Activated T-cell treated with anti-CD3 and anti-CD28 coated beads, Interleukin-2, amount 50 U/mL, for 24 hours (primary cell): ENCODE measurements at regions not wholly inside any gene's neighbourhood (a gene's known extent, or its start where the extent isn't known, plus 50 kb on each side); places are given as distances from the start of the nearest gene placed in this dataset.
"Not testable (repeated sequence)": the region's sequence is repeated elsewhere in the genome, so short reads cannot be mapped to it uniquely, and the experiment has no call there.

ENCODE experiments used
- DNase-seq: peaks from one replicate; pipeline ENCODE4 v3.0.0-alpha.2; 2020
- H3K27ac Mint-ChIP-seq: 2 replicates; pipeline ENCODE4 v1.8.0; 2020; ENCODE audit warnings: mild to moderate bottlenecking, mixed read lengths
- H3K27me3 Mint-ChIP-seq: 2 replicates; pipeline ENCODE4 v1.8.0; 2020; ENCODE audit warnings: mixed read lengths
- H3K36me3 Mint-ChIP-seq: 2 replicates; pipeline ENCODE4 v1.8.0; 2020; ENCODE audit warnings: low read depth, mixed read lengths
- H3K4me1 Mint-ChIP-seq: 2 replicates; pipeline ENCODE4 v1.8.0; 2020; ENCODE audit warnings: low read depth, mixed read lengths
- H3K4me3 Mint-ChIP-seq: 2 replicates; pipeline ENCODE4 v1.8.0; 2020; ENCODE audit warnings: mild to moderate bottlenecking, moderate library complexity, mixed read lengths
- H3K9me3 Mint-ChIP-seq: 2 replicates; pipeline ENCODE4 v1.8.0; 2020; ENCODE audit warnings: mixed read lengths

DNA sequence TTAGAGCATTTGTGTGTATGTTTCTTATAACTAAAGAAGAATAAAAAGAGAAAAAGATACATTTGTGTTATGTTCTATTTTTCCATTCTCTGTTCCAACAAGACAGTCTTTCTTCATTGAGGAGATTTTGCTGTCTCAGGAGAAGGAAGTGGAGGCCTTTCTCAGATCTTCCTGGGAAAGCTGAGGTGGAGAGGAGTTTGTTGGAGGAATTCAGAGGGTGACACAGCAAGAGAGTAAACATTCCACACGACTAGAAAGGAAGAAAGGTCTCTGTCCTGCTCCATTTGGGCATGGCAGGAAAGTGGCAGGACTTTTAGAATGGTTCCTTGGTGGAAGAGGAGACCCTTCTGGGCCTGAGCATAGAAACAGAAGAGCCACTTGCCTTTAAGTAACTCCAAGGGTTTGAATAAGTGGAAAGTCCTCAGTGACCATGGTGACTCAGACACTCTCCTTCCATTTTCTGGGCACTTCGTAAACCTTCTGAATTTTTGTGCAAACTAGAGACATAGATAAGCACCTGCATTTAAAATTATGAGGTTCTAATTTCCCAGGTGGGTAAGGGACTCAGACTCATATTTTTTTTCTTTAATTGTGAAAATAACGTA lies 52.3 kb upstream of the COL5A2 start:
- Mint-ChIP-seq H3K36me3 (no peaks in the 10 kb centered on the region), H3K27ac (no peak overlapping the region), H3K27me3 (no peaks in the 10 kb centered on the region), H3K4me1 (peaks cover 24% of the 10 kb centered on the region), H3K4me3 (no peak overlapping the region), H3K9me3 (no peaks in the 10 kb centered on the region)
- DNase-seq: no peak

- Mint-ChIP-seq H3K27ac (peak overlapping the region; percentile 57), H3K9me3 (no peaks in the 10 kb centered on the region)
Observed at GRCh38 chr2:189232759-189233406, 53.3 kb upstream of the COL5A2 start.

DNA sequence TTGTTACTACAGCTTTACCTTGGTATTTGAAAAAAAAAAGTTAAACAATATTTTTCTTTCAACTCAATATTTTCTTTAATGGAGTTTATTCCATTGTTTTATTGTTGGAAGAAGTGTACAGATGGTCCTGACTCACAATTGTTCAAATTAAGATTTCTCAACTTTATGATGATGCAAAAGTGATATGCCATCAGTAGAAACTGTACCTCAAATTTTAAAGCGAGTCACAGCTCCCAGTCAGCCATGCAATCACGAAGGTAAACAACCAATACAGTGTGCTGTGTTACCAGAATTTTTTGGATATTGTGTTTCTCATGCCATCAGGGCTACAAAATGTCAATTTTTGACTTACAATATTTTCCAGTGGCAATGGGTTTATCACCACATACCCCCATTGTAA lies 54.0 kb upstream of the COL5A2 start:
- Mint-ChIP-seq H3K36me3 (no peaks in the 10 kb centered on the region), H3K27me3 (no peaks in the 10 kb centered on the region), H3K9me3 (no peaks in the 10 kb centered on the region), H3K27ac (no peak overlapping the region), H3K4me1 (peaks cover 25% of the 10 kb centered on the region), H3K4me3 (no peak overlapping the region)
- no peak for DNase-seq

More at GRCh38 chr2:189232759-189233406, 53.3 kb upstream of the COL5A2 start:
- Mint-ChIP-seq H3K36me3 (no peaks in the 10 kb centered on the region), H3K4me1 (peaks cover 24% of the 10 kb centered on the region), H3K27me3 (no peaks in the 10 kb centered on the region), H3K4me3 (no peak overlapping the region)
- no peak for DNase-seq

- Mint-ChIP-seq H3K4me3 (no peak overlapping the region), H3K36me3 (no peaks in the 10 kb centered on the region), H3K27ac (no peak overlapping the region), H3K4me1 (peaks cover 27% of the 10 kb centered on the region), H3K27me3 (no peaks in the 10 kb centered on the region), H3K9me3 (no peaks in the 10 kb centered on the region)
- no peak for DNase-seq
Observed at GRCh38 chr2:189234991-189235390, 55.4 kb upstream of the COL5A2 start.

- no peaks in the 10 kb centered on the region for H3K27me3 Mint-ChIP-seq
- H3K4me3 Mint-ChIP-seq: no peak overlapping the region
- H3K27ac Mint-ChIP-seq: no peak overlapping the region
- H3K36me3 Mint-ChIP-seq: no peaks in the 10 kb centered on the region
- H3K9me3 Mint-ChIP-seq: no peaks in the 10 kb centered on the region
- no peak for DNase-seq
- H3K4me1 Mint-ChIP-seq: peaks cover 23% of the 10 kb centered on the region
Observed at GRCh38 chr2:189236066-189236465, 56.5 kb upstream of the COL5A2 start.

GRCh38 chr2:189238903-189239302 lies 59.3 kb upstream of the COL5A2 start:
- DNase-seq: no peak
- no peak overlapping the region for H3K27ac Mint-ChIP-seq
- no peak overlapping the region for H3K4me3 Mint-ChIP-seq
- peaks cover 10% of the 10 kb centered on the region for H3K9me3 Mint-ChIP-seq
- peaks cover 8% of the 10 kb centered on the region for H3K4me1 Mint-ChIP-seq
- peaks cover 5% of the 10 kb centered on the region for H3K36me3 Mint-ChIP-seq
- no peaks in the 10 kb centered on the region for H3K27me3 Mint-ChIP-seq

- DNase-seq, H3K27ac Mint-ChIP-seq, H3K27me3 Mint-ChIP-seq, H3K4me3 Mint-ChIP-seq, H3K4me1 Mint-ChIP-seq: not testable (repeated sequence)
- H3K9me3 Mint-ChIP-seq: peaks cover 21% of the 10 kb centered on the region
- peaks cover 13% of the 10 kb centered on the region for H3K36me3 Mint-ChIP-seq
Observed at GRCh38 chr2:189243843-189244242, 64.3 kb upstream of the COL5A2 start.

DNA sequence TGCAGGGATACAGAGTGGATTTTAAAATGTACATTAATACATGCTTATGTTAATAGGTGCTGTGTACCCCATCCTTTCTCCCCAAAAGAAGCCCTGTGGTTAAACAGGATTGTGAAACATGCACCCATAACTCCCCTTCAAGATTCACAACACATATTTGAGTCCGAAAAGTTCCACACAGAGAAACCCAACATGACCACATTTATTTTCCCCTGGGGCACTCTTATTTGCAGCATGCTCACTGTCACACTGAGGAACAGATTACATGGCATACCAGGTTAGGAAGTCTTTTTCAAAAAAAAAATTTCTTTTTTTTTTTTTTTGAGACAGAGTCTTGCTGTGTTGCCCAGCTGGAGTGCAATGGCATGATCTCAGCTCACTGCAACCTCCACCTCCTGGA lies 67.7 kb upstream of the COL5A2 start:
- Mint-ChIP-seq H3K9me3 (peaks cover 21% of the 10 kb centered on the region), H3K4me3 (no peak overlapping the region), H3K36me3 (peaks cover 13% of the 10 kb centered on the region), H3K4me1 (peaks cover 4% of the 10 kb centered on the region), H3K27ac (no peak overlapping the region), H3K27me3 (no peaks in the 10 kb centered on the region)
- no peak for DNase-seq

- Mint-ChIP-seq H3K4me1 (peaks cover 8% of the 10 kb centered on the region), H3K27ac (no peak overlapping the region), H3K4me3 (no peak overlapping the region), H3K36me3 (peaks cover 13% of the 10 kb centered on the region), H3K27me3 (no peaks in the 10 kb centered on the region), H3K9me3 (peaks cover 16% of the 10 kb centered on the region)
- no peak for DNase-seq
Observed at GRCh38 chr2:189248141-189248540, 68.6 kb upstream of the COL5A2 start.

- peaks cover 9% of the 10 kb centered on the region for H3K9me3 Mint-ChIP-seq
- H3K36me3 Mint-ChIP-seq: peaks cover 6% of the 10 kb centered on the region
- H3K27ac Mint-ChIP-seq: no peak overlapping the region
- H3K4me1 Mint-ChIP-seq: peaks cover 13% of the 10 kb centered on the region
- no peak for DNase-seq
- H3K4me3 Mint-ChIP-seq: no peak overlapping the region
- no peaks in the 10 kb centered on the region for H3K27me3 Mint-ChIP-seq
Observed at GRCh38 chr2:189249171-189249570, 69.6 kb upstream of the COL5A2 start.

DNA sequence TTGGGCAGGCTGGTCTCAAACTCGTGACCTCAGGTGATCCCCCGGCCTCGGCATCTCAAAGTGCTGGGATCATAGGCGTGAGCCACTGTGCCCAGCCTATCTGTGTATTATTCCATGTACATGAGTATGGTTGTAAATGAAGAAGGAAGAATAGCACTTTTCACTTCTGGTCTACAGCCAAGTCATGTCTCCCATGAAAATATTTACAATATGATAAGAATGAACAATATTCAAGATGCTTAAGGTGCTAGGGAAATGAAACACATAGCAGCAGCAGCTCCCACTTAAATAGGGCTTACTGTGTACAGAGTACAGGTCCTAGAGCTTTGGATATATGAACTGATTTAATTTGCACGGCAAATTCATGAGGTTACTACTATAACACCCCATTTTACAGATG lies 70.3 kb upstream of the COL5A2 start:
- Mint-ChIP-seq H3K4me3 (no peak overlapping the region), H3K4me1 (peaks cover 19% of the 10 kb centered on the region), H3K36me3 (no peaks in the 10 kb centered on the region), H3K9me3 (peaks cover 2% of the 10 kb centered on the region), H3K27me3 (no peaks in the 10 kb centered on the region), H3K27ac (no peak overlapping the region)
- no peak for DNase-seq

DNA sequence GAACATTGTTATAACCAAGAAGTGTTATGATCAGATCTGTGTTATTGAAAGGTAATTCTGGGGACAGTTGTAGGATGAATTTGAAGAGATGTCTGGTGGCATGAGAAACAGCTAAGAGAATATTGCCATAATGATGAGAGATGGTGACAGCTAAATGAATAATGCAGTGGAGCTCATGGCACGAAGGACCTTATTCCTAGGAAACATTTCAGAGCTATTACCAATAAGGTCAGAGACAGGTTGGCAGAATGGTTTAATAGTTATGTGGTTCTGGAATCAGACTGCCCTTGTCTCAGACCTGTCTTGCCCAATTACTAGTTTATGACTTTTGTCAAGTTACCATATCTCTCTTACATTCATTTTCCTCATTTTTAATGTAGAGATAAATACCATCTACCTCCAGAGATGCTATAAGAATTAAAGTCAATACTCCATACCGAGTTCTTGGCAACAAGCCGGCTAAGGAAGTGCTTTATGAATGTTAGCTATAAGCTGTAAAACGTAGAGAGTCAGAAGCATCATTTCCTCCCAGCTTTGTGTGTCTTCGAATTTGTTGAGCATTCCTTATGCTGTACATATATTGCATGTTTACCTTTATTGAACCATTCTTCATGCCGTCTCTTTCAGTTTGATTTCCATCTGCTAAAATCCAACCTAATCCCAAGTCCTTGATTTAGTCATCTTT lies 73.6 kb upstream of the COL5A2 start:
- H3K27me3 Mint-ChIP-seq: no peaks in the 10 kb centered on the region
- H3K36me3 Mint-ChIP-seq: no peaks in the 10 kb centered on the region
- no peak overlapping the region for H3K27ac Mint-ChIP-seq
- DNase-seq: no peak
- H3K9me3 Mint-ChIP-seq: no peaks in the 10 kb centered on the region
- H3K4me1 Mint-ChIP-seq: peaks cover 30% of the 10 kb centered on the region
- no peak overlapping the region for H3K4me3 Mint-ChIP-seq

- Mint-ChIP-seq H3K27me3 (no peaks in the 10 kb centered on the region), H3K4me1 (peaks cover 36% of the 10 kb centered on the region), H3K9me3 (no peaks in the 10 kb centered on the region), H3K27ac (no peak overlapping the region), H3K36me3 (no peaks in the 10 kb centered on the region), H3K4me3 (no peak overlapping the region)
- DNase-seq: no peak
Observed at GRCh38 chr2:189253836-189254235, 74.3 kb upstream of the COL5A2 start.

- no peak for DNase-seq
- Mint-ChIP-seq H3K4me1 (peaks cover 42% of the 10 kb centered on the region), H3K4me3 (no peak overlapping the region), H3K9me3 (no peaks in the 10 kb centered on the region), H3K36me3 (no peaks in the 10 kb centered on the region), H3K27ac (peak overlapping the region; percentile 53), H3K27me3 (no peaks in the 10 kb centered on the region)
Observed at GRCh38 chr2:189254268-189254883, 74.8 kb upstream of the COL5A2 start.

DNA sequence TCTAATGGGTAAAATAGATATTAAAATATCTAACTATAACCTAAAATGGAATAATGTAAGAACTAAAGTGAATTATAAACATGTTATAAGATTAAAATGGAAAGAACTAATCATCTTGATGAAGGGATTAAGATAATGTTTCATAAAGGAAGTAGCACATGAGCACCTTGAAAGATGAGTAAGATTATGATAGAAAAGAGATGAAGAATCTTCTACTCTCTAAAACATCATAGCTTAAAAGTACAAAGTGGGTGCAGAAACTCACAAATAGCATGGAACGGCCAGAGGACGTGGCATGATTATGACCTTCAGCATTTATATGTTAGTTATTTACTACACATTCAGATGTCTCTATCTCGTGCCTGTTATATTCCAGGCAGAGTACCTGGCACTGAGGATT lies 76.2 kb upstream of the COL5A2 start:
- Mint-ChIP-seq H3K4me3 (no peak overlapping the region), H3K4me1 (peaks cover 52% of the 10 kb centered on the region), H3K27me3 (no peaks in the 10 kb centered on the region), H3K27ac (peak overlapping the region; percentile 77), H3K9me3 (no peaks in the 10 kb centered on the region), H3K36me3 (no peaks in the 10 kb centered on the region)
- no peak for DNase-seq
